ENCODE measurements at regions not wholly inside any gene's neighbourhood (a gene's known extent, or its start where the extent isn't known, plus 50 kb on each side); places are given as distances from the start of the nearest gene placed in this dataset.
"Not testable (repeated sequence)": the region's sequence is repeated elsewhere in the genome, so short reads cannot be mapped to it uniquely, and the experiment has no call there.

GRCh38 chr3:3686907-3687648 is 112.2 kb upstream of the LRRN1 start:
- no peak for DNase-seq

DNA sequence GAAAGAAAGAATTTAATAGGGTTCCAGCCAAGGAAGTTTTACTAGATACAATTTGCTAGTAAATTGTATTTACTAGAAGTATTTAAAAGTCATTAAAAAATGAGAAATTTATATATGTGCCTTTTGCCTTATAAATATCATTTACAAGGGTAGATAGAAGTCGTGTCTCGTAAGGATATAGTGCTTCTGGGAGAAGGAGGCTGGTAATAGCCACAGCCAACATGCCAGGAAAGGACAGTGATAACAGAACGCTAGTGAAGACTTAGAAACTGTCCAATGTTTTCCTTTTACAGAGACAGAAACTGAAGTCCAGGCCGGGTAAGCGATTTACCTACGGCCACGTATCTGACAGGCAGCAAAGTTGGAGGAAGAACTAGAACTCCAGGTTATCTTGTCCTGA is 113.5 kb upstream of the LRRN1 start:
- no peak for DNase-seq

GRCh38 chr3:3683261-3683660 is 116.0 kb upstream of the LRRN1 start:
- no peak for DNase-seq

- no peak for DNase-seq
Observed at GRCh38 chr3:3675801-3676200, 123.4 kb upstream of the LRRN1 start.

DNA sequence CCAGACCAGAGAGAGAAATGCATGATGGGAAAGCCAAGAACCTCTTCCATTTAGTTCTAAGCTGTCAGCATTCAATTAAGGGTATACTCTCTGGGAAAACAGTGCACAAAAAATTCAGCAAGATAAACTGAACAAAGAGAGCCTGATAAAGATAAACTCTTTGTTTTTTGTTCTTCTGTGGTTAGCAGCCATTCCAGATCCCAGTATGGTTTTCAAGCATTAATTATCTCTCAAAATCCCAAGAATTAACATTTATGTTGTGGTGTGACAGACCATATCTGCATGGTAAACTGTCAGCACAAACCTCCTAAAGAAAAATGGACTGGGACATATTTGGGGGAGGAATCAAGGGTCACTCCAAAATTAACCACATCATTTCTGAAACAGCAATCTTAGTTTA is 124.0 kb upstream of the LRRN1 start:
- DNase-seq = no peak

- no peak for DNase-seq
Observed at GRCh38 chr3:3666664-3667063, 132.6 kb upstream of the LRRN1 start.

DNA sequence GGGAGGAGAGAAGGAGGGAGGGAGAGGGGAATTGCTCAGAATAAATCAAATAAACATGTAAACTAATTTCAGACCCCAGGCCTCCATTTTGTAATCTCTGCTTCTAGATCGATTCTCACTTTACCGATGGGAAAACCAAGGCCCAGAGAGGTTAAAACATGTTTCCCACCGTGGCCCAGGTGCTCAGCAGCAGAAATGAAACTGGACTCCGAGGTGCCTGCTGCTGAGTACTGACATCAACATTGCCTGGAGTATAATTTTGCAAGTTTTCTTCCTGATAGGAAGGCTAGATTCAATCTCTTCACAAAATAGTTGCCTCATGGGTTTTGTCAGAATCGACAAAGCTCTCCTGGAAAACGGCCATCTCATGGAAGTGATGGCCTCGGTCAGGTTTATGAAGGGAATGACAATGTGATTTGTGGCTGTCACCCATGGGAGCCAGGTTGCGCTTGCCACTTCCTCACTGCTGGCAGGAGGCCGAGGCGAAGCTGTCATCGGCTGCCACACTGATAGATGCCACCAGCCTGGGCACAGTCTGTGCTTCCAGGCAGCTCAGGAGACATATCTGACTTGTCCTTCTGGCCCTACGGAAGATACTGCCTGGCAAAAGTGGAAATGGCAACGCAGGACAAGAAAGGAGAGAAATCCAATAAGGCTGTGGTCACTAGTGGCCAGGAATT is 133.1 kb upstream of the LRRN1 start:
- no peak for DNase-seq

- DNase-seq = no peak
Observed at GRCh38 chr3:3665546-3665945, 133.7 kb upstream of the LRRN1 start.

DNA sequence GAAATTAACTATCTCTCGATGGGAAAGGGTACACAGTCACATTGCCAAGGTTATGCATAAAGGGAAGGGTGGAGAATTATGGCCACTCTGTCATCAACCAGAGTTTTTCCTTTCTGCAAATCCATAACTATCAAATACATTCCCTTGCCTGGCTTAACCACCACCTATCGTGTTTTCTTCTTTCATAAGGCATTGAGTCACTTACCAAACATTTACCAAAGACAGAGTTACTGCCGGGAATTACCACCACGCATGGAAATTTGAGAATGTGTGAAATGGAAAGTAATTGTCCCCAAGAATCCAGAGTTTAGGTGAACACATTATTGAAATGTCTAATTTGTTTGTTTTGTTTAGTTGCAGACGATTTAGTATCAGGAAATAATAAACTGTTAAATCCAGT is 134.3 kb upstream of the LRRN1 start:
- DNase-seq = no peak

GRCh38 chr3:3662610-3663009 is 136.6 kb upstream of the LRRN1 start:
- DNase-seq = no peak

DNA sequence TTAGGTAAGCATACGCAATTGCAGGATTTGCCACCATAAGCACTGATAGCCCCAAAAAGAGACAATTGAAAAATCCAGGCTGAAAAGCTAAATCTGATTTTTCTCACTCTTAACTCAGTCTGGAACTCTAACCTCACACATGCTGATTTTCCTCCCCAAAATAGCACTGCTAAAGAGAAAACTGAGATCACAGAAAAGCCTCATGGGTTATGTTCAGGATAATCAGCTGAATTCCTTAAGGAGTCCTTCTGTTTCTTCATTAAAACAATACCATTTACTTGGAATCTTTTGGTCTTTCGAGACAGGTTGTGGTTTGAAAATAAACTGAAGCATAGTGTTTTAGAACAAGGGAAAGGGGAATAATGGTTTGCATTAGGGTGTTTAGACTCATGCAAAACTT is 144.3 kb upstream of the LRRN1 start:
- DNase-seq = no peak

- DNase-seq = no peak
Observed at GRCh38 chr3:3648988-3649679, 150.1 kb upstream of the LRRN1 start.

DNA sequence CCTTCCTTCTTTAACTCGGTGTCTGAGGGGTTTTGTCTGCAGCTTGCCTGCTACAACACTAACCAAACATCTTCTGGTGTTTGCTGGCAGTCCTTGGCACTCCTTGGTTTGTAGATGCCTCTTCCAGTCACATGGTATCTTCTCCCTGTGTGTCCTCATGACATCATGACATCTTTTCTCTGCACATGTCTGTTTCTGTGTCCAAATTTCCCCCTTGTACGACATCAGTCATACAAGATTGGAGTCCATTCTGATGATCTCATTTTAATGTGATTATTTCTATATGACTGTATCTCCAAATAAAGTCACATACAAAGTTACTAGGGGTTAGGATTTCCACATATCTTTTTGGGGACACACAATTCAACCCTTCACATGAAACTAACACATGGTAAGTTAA is 152.3 kb upstream of the LRRN1 start:
- DNase-seq = no peak

- not testable (repeated sequence) for DNase-seq
Observed at GRCh38 chr3:3646103-3646844, 153.0 kb upstream of the LRRN1 start.

DNA sequence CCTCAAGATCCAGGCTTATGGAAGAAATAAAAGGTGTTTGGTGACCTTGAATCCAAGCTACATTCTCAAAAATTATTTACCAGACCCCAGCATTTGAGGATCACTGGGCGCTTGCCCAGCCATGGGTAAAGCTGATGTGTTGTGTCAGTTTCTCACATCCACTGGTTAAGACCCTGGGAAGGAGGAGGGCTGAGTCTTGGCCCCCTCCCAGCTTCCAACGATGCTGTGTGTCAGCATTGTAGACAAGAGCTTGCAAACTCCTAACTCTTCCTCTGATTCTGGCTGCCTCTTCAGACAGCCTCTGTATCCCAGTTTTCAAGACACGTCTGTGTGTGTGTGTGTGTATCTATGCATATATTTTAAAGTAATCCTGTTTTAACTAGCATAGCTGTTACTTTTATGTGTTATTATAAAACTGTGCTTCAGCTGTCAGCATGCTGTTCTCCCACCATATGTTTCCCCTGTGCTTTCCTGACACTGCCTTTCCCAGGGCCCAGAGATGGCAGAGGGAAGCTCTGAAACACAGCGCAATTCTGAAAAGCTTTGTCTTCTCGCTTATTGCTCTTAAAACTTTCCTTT is 157.3 kb upstream of the LRRN1 start:
- DNase-seq = no peak

- DNase-seq = no peak
Observed at GRCh38 chr3:3639078-3639477, 160.2 kb upstream of the LRRN1 start.

GRCh38 chr3:3636815-3637214 is 162.4 kb upstream of the LRRN1 start:
- DNase-seq = no peak

- no peak for DNase-seq
Observed at GRCh38 chr3:3635109-3635508, 164.1 kb upstream of the LRRN1 start.

- DNase-seq = no peak
Observed at GRCh38 chr3:3634326-3634725, 164.9 kb upstream of the LRRN1 start.

- DNase-seq = no peak
Observed at GRCh38 chr3:3633761-3634160, 165.5 kb upstream of the LRRN1 start.

GRCh38 chr3:3632449-3632848 is 166.8 kb upstream of the LRRN1 start:
- no peak for DNase-seq

DNA sequence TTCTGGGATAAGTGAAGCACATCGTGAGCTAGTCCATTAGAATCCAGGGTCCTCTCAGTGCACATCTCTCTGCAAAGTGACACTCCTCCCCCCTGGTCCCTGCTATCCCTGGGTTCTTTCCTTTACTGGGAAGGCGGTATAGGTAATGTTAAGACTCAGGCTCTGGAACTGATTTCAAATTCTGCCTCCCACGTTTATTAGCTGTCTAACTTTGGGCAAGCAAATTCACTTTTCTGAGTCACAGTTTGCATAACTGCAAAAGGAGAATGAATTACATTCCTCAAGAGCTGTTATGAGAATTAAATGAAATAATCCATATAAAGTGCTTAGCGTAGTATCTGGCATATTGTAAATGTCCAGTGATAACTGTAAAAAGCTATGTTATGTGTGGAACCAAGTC is 168.1 kb upstream of the LRRN1 start:
- no peak for DNase-seq

- no peak for DNase-seq
Observed at GRCh38 chr3:3629911-3630310, 169.3 kb upstream of the LRRN1 start.
